HL-60 (cell line): ENCODE measurements at regions not wholly inside any gene's neighbourhood (a gene's known extent, or its start where the extent isn't known, plus 50 kb on each side); places are given as distances from the start of the nearest gene placed in this dataset.

Source experiments
- GABPA ChIP-seq: IDR thresholded peaks from 2 replicates; pipeline ENCODE4 v1.6.1; 2012; ENCODE audit warnings: low read depth
- POLR2AphosphoS5 ChIP-seq: IDR thresholded peaks from 2 replicates; pipeline ENCODE4 v1.6.1; 2012; ENCODE audit warnings: low read depth
- REST ChIP-seq: IDR thresholded peaks from 2 replicates; pipeline ENCODE4 v1.6.1; 2012; ENCODE audit warnings: low read depth; ENCODE audit not compliant: insufficient replicate concordance
- SPI1 ChIP-seq: IDR thresholded peaks from 2 replicates; pipeline ENCODE4 v1.6.1; 2012; ENCODE audit warnings: low read depth, mild to moderate bottlenecking, borderline replicate concordance
- TF ChIP-seq, protein P1 (sequence below): IDR thresholded peaks from one replicate; pipeline ENCODE4 v1.5.1; 2011; ENCODE audit warnings: low read length, control low read depth, inconsistent platforms; ENCODE audit not compliant: insufficient read depth

DNA sequence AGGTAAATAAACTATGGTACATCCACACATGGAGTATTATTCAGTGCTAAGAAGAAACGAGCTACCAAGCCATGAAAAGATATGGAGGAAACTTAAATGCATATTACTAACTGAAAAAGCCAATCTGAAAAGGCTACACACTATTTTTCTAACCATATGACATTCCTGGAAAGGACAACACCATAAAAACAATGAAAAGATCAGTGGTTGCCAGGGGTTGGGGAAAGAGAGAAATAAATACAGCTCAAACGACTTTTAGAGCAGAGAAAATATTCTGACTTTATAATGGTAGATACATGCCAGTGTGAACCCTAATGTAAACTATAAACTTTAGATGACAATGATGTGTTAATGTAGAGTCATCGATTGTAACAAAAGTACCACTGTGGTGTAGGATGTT, 225.9 kb upstream of the BTBD3 start:
- TF ChIP-seq, protein P1, sequence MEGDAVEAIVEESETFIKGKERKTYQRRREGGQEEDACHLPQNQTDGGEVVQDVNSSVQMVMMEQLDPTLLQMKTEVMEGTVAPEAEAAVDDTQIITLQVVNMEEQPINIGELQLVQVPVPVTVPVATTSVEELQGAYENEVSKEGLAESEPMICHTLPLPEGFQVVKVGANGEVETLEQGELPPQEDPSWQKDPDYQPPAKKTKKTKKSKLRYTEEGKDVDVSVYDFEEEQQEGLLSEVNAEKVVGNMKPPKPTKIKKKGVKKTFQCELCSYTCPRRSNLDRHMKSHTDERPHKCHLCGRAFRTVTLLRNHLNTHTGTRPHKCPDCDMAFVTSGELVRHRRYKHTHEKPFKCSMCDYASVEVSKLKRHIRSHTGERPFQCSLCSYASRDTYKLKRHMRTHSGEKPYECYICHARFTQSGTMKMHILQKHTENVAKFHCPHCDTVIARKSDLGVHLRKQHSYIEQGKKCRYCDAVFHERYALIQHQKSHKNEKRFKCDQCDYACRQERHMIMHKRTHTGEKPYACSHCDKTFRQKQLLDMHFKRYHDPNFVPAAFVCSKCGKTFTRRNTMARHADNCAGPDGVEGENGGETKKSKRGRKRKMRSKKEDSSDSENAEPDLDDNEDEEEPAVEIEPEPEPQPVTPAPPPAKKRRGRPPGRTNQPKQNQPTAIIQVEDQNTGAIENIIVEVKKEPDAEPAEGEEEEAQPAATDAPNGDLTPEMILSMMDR: no peak
- TF ChIP-seq POLR2AphosphoS5 (no peak), GABPA (no peak), REST (no peak), SPI1 (no peak)
